Non-pigmented ciliary epithelial cell (primary cell): ENCODE measurements at regions not wholly inside any gene's neighbourhood (a gene's known extent, or its start where the extent isn't known, plus 50 kb on each side); places are given as distances from the start of the nearest gene placed in this dataset.

ENCODE experiments used
- DNase-seq: peaks from one replicate; pipeline ENCODE4 v3.0.0-alpha.2; 2010; ENCODE audit warnings: low read depth

DNA sequence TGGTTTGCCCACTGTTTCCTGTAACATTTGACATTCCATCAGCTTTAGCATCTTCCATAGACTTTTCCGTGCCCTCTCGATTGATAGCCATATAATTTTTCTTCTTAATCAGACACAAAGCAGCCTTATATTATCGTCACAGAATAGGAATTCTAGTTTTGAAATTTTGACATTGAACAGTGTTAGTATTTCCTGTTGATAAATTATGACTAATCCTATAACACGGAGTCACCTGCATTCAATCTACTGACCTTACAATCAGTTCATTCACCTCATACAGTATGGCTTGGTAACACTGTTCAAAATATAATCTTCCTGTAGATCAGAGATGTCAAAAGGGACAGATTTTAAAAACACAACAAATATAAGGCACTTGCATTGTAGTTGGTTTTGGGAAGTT lies 423.7 kb downstream of the C3orf38 start:
- DNase-seq = no peak

DNA sequence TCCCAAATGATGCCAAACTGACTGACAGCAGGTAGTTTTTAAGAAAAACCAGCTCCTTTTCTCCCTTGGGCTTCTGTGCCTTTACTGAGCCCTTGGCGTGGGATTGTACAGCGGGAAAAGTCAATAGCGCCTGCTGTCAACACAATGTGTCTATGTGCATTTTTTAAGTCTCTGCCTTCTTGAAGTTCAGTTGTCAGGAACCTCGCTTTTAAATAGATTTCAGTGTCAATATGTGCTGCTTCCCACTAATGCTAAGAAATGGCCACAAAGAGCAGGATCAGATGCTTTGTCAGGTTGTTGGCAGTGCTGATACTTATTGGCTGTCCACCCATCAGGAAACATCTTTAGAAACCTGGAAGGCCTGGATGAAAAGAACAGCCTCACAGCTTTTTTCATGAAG lies 424.4 kb downstream of the C3orf38 start:
- DNase-seq = no peak

DNA sequence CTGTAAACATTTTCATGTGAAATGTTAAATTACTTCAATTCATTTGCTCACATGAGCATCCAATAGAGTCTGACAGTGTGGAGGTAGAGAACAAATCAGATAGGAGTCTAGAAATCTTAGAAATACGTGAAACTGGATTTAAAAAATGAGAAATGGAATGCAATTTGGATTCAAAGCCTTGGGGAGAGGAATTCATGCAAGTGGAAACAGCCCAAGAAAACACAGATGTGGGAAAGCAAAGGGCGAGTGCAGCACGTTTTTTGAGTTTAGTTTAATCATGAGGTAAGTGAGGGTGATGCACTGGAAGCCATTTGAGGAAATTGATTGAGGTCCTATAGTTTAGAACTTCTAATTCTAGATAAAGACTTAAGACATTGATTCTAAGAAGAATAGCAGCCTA lies 434.7 kb downstream of the C3orf38 start:
- no peak for DNase-seq

DNA sequence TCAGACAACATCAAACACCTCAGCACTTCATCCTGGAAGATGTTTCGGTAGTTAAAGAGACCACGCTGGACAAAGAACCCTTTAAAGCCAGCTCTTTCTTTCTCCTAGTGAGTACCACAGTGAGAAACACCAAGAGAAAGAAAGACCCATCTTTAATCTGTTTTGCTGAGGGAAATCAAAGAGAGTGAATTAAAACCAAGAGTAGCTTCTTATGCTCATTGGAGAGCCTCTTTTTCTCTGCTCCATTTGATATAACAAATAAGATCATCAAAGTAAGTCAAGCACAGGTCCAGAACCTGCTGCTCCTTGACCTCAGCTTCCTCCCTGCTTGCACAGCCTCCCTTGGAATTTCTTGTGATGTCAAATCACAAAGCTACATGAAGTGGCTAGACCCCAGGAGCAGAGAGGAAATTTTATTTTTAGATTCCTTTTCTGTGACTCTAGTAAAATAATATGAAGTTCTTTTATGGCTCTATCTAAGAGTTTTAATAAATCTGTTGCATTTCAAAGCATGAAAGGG lies 436.4 kb downstream of the C3orf38 start:
- no peak for DNase-seq

DNA sequence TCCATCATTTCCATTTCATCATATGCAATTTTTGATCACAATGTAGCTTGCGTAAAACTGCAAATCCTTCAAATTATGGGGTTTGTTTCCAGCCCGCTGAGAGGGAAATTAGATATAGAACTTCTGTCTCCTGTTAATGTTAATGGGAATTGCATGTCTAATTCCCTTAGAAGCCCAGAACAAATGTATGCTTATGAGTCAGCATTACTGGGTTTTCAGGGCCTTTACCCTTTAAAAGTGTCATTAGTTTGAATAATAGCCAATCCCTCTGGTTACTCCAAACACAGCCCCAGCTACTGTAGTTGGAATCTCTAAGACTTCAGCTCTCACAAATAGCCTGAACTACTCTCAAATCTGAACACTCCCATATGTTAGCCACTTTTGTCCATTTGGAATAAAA lies 439.4 kb downstream of the C3orf38 start:
- DNase-seq = no peak

DNA sequence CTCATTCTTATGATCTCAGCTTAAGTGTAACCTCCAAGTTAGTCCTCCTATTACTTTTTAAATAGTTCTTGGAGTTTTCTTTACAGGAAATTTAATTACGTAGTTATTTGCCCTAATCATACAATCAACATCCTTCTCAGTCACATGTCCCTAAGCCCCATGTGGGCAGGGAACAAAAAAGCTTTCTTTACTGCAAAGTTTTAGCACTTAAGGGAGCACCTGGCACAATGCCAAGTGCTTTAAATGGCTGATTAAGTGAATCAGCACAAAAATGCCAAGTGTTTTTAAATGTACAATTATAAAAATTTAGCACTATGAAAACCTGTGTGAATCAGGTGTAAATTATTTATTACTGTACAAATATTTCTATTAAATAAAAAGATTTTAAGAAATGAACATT lies 445.3 kb downstream of the C3orf38 start:
- DNase-seq = no peak

DNA sequence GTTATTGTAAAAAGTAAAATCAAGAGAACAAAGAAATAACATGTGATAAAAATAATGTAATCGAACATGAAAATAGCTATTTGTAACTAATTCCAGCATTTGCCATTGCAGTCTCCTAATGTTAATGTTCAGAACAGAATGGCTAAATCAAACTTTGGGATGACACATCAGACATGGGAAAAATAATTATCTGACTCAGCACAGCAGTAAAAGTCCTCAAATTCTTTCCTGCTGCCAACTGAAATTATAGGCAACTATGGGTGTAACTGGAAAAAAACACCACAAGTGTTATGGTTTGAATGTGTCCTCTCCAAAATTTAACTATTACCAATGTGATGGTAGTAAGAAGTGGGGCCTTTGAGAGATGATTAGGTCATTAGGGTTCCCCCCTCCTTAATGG lies 446.7 kb downstream of the C3orf38 start:
- DNase-seq = no peak

DNA sequence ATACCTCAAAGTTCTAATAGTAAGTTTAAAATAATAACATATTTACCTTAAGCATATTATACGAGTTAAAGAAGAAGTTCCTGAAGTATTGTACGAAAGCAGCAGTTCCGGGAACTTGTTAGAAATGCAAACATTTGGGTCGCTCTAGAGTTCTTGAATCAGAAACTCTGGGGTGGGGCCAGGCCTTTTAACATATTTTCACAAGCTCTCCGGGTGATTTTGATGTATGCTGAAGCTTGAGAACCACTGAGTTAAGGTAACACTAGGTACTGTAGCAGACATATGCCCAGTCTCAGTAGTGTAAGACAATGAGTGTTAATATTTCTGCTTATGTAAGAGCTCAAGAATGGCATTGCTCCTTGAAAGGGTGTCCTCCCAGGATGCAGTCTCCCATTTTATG lies 461.1 kb downstream of the C3orf38 start:
- DNase-seq = no peak

DNA sequence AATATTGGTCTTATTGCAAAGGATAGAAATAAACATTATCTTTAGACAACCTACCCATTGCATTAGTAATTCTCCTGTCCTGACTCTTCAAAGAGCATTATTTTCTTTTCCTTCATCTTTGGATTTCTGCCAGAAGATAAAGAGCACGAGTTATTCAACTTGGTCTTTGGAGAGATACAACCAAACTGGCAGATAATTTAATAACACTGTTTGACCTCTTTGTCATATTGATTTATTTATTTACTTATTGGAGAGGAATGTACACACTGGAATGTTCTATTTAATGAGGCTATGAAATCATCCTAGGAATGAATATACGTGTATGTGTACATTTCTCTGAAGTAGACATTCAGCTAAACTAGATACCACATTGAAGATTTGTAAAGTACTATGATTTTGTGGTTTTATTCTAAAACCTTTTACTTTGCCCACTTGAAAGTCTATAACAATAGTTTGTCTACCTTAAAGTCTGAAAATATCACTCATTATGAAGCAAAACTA lies 462.1 kb downstream of the C3orf38 start:
- DNase-seq = no peak

DNA sequence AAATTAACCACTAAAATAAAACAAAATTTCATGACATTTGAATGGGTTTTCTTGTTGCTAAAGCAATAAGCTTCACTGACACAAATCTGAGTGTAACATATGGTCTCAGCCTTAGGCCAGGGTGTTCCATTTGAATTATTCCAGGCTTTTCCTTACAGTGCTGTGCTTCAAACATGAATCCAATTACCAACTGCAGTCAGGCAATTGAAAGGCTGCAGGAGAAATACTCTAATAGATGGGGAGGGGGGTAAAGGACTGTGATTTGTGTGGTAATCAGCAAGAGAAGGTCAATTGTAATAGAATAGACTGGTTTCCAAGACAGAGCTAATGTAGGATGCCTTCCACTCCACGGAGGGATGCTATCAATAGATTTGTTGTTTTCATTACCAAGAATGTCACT lies 466.7 kb downstream of the C3orf38 start:
- DNase-seq = no peak

DNA sequence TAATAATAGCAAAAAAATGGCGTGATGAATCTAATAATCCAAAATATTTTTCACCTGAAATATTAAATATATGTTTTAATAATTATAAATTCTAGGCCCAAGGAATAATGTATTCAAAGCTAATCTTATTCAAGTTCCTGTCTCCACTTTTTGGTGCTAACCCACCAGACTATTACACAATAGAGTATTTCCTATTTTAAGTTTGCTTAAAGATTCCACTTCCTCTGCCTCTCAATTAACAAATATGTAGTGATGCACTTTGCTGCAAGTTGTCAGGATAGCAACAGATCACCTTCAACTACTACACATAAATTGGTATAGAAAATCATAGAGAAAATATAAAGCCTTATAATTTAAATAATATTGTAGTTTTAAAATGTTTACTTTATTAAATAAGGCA lies 467.5 kb downstream of the C3orf38 start:
- no peak for DNase-seq

DNA sequence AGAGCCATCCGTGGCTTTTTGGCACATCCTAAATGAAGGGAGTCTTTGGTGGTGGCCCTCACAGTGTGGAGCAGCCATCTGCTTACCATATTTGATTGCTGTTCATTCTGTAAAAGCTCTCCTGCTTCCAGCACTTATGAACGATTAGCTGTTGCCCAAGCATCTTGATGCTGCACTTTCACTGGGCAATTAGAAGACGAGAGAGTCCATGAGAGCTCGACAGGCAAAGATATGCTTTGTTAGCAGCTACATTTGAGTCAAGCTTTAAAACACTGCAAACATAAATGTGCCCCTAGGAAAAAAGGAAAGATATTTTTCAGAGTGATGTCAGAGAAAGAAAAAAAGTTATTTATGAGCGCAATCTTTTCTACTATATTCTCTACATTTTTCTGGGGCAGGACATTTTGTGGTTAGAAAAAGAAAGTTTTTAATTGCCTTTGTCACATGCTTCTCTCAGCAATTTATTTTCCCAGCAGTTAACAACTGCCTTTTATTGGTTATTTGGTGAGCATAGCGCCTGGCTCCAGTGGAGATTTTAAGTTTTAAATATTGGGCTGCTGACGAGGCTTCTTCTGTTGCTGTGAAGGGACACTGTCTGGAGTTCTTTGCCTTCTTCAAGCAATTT lies 468.4 kb downstream of the C3orf38 start:
- no peak for DNase-seq

DNA sequence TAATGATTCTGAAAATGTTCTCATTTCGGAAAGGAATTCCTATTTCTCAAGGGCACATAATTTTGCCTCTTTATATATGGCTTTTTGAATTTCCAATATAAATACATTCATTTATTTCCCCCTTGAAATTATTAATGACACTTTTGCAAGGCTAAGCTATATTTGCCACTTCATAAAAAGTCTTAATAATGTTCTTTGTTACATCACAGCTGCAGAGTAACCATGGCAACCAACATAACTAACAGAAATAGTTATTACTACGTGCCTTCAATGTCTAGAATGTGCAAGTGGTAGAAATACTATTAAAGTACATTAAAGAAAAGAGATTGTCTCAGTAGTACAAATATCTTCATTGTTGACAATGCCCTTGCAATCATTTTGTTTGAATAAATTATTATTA lies 471.8 kb downstream of the C3orf38 start:
- DNase-seq = no peak

DNA sequence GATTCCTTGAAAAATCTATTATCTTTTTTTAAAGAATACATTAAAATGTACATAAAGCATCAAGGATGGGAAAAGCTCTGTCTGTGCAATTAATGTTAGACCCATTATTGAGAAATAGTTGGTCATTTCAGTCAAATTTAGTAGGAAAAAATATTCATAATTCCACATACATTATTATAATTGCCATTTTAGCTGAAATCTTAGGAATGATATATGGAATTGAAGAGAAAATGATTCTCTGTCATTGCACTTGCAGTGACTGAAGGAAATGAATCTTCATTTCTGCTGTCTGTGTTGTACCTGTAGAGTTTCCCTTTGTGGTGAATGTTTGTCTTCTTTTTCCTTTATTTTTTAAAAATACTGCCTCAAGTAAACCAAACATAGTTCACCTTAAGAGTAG lies 473.9 kb downstream of the C3orf38 start:
- DNase-seq = no peak

DNA sequence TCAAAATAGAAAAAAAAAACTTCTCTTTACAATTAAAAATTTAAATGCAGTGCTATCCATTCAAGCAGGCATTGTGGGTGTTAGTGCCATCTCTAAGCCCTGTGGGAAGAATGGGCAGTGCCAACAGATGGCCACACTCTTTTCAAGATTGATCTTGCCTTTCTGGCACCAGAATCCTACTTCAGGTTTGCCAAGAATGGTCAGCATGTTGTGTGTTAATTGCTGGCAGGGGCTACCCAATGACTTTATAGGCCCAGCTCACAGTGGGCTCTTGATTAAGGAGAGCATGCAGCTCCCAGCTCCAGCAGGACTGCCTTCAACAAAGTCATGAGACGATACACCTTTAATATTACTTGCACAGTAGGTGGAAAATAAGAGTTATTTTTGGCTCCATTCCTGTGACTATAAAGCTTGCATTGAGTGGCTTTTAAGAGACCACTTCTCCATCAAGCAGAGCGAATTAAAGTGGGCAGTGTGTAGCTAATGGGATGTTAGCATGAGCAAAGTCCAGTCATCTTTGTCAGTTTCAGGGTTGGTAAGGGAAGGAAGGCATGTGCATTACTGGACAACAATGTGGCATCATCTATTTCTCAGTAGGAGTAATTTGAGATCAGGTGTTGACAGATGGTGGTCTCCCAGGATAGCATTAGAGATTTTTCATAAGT lies 476.8 kb downstream of the C3orf38 start:
- DNase-seq = no peak

DNA sequence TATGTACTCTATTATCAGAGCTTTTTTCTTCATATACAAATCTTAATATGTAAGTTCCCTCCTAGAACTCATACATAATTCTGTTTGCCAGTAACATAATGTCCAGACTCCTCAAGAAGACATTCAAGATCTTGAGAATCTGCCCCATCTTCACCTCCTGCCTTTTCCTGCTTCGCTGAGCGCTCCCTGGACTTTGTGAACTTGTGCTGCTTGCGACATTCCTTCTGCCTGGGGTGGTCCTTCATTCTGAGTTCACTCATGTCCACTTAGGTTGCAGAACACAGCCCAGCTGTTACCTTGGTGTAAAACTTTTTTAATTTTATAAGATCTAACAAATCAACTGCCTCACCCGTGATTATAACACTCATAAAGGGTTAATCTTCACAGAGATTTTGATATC lies 478.5 kb upstream of the EPHA3 start:
- no peak for DNase-seq

DNA sequence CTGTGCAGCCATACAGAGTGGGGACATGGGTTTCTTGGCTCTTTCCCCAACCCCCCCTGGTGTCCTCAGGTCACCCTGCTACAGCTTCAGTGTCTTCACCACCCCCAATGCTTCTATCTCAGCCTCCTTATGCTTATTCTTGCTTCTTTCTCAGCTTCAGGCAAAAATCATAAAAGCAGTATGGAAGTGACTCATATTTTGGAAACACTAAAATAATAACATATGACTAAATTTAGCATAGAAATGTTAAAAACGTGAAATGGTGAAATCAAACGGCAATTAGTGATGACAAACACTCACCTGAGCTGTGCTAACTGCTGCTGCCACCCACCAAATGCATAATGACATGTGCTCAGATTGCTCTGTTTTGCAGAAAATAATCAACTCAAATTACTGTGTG lies 475.2 kb upstream of the EPHA3 start:
- no peak for DNase-seq

DNA sequence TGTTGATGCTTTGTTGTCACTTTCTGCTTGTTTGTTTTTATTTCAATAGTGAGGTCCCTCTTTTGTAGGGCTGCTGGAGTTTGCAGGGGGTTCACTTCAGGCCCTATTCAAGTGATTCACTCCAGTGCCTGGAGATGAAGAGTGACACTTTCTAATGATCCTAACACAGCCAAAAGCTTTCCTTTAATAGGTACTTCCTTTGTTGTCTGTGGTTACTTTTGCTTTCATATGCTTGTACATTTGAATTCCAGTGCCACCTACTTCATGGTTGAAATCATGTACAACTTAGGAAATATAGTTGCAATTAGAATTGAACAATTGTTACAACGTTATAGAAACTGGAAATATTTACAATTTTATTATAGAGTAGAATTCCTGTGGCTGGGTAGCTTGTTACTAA lies 466.8 kb upstream of the EPHA3 start:
- DNase-seq = no peak

DNA sequence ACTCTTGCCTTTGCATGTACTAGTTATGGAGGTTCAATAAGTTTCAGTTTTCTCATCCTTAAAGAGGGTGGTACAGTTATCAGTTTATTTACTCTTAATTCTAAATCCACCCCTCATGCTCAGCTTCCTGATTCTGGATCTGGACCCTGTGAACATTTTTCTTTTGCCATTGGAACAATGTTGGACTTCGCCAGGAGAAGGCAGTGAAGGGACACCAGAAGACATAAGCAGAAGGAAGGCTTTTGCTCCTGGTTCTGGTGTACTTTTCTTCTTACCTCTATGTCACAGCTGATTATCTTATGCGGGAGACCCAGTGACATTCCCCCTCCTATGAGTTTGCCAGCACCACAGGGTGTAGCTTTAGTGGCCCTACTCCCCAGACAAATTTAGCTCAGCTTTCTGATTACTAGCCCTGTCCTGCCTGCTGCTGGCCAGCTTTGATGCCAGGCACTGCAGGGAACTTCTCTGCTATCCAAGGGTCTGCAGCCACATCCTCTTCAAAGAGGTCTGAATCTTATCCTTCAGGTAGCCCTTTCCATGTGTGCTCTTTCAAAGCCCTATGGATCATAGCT lies 466.3 kb upstream of the EPHA3 start:
- DNase-seq = no peak

DNA sequence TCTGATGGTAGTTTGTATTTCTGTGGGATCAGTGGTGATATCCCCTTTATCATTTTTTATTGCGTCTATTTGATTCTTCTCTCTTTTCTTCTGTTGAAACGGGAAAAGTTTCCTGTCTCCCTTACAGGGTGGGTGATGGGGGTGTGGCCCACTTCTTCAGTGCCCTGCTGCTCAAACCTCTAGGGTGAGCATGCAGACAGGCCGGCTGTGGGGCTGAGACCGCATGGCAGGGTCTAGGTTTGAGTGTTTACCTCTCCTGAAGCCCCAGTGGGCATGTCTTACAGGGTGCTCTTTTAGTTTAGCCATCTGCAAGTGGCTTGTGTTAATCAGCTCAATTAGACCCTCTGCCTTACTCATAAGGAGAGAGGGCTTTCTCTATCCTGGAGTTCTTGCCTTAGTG lies 450.0 kb upstream of the EPHA3 start:
- no peak for DNase-seq

DNA sequence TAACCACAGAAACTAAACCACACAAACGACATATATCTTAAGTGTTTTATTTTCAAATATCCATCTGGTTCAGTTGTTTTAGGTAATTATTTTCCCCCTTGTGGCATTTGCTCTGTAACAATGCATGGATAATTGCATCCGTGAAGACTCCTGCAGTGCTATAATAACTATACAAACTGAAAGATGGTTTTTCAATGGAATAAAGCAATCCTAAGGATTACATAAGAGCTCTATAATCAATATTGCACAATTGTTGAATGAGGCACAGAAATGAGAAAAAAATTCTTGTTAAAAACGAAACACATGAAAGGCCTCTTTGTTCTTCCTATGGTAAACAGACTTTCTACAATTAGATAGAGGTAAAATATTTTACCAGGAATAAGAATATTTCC lies 446.0 kb upstream of the EPHA3 start:
- no peak for DNase-seq

DNA sequence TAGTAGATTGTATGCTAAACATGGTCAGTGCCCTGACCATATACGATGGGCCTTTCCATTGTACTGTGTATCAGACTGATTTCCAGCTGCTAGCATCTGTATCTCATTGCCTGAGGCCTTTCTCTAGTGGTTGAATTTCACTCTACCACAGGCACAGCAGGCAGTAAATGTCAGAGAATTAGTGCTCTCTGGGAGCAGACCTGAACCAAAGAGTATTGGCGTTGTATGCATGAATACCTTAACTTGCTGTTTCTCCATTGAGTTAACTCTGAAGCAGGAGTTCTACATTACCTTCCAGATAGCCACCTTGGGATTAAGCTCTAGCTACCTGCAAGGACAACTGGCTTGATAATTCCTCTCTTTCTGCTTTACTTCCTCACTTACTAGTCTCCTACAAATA lies 439.2 kb upstream of the EPHA3 start:
- no peak for DNase-seq

DNA sequence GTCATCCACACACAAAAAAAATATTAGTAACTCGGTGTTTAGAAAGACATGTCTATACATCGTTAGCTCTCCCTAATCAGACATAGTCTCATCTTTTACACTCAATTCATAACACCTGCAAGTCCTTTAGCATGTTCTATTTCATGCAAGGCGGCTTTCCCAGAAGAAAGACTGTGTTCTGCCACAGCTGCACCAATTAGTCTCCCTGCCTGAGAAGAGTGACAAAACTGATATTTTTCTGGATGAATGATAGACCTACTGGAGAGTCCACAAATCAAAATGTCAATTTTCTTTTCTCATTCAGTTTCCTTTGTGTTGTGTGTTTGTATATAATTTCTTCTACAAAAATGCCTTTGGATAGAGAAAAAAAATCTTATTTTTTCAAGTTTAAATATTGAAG lies 435.8 kb upstream of the EPHA3 start:
- no peak for DNase-seq

DNA sequence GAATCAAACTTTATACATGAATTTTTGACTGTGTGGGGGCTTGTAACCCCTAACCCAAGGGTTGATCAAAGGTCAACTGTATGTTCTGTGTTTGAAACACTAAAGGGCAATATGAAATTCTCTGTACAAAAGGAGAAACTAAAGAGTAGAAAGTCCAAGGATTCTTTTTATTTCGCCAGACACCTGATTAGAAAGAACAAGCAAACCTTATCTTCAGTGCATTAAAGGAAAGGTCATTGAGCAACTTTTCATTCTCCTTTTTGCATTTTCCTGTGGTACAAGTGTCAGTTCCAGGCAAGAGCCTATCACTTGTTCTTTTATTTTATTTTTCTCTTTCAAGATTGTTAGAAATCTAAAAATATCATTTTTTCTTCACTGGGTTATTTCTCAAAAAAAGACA lies 430.1 kb upstream of the EPHA3 start:
- no peak for DNase-seq
